ENCODE measurements at regions not wholly inside any gene's neighbourhood (a gene's known extent, or its start where the extent isn't known, plus 50 kb on each side); places are given as distances from the start of the nearest gene placed in this dataset.

GRCh38 chr2:121033461-121033996 lies 251.5 kb downstream of the TFCP2L1 start:
- DNase-seq = no peak

- no peak for DNase-seq
Observed at GRCh38 chr2:121034551-121034950, 250.5 kb downstream of the TFCP2L1 start.

- DNase-seq = no peak
Observed at GRCh38 chr2:121036226-121036692, 248.7 kb downstream of the TFCP2L1 start.

GRCh38 chr2:121037480-121037879 lies 247.5 kb downstream of the TFCP2L1 start:
- DNase-seq = no peak

- DNase-seq = no peak
Observed at GRCh38 chr2:121038031-121038430, 247.0 kb downstream of the TFCP2L1 start.

- no peak for DNase-seq
Observed at GRCh38 chr2:121038431-121038830, 246.6 kb downstream of the TFCP2L1 start.

- no peak for DNase-seq
Observed at GRCh38 chr2:121038891-121039616, 245.9 kb downstream of the TFCP2L1 start.

GRCh38 chr2:121039679-121040078 lies 245.3 kb downstream of the TFCP2L1 start:
- no peak for DNase-seq

- no peak for DNase-seq
Observed at GRCh38 chr2:121041516-121041915, 243.5 kb downstream of the TFCP2L1 start.

- DNase-seq = no peak
Observed at GRCh38 chr2:121043061-121043826, 241.8 kb downstream of the TFCP2L1 start.

GRCh38 chr2:121043827-121044222 lies 241.2 kb downstream of the TFCP2L1 start:
- no peak for DNase-seq

- no peak for DNase-seq
Observed at GRCh38 chr2:121044412-121044811, 240.6 kb downstream of the TFCP2L1 start.

- DNase-seq = no peak
Observed at GRCh38 chr2:121045245-121045644, 239.8 kb downstream of the TFCP2L1 start.

- no peak for DNase-seq
Observed at GRCh38 chr2:121046335-121046734, 238.7 kb downstream of the TFCP2L1 start.

GRCh38 chr2:121047383-121047782 lies 237.6 kb downstream of the TFCP2L1 start:
- no peak for DNase-seq

GRCh38 chr2:121049131-121049530 lies 235.9 kb downstream of the TFCP2L1 start:
- no peak for DNase-seq

- DNase-seq = no peak
Observed at GRCh38 chr2:121049950-121050585, 234.9 kb downstream of the TFCP2L1 start.

- DNase-seq = no peak
Observed at GRCh38 chr2:121051311-121051710, 233.7 kb downstream of the TFCP2L1 start.

GRCh38 chr2:121052023-121052422 lies 233.0 kb downstream of the TFCP2L1 start:
- no peak for DNase-seq

GRCh38 chr2:121052521-121052920 lies 232.5 kb downstream of the TFCP2L1 start:
- DNase-seq = no peak

GRCh38 chr2:121055088-121055487 lies 229.9 kb downstream of the TFCP2L1 start:
- no peak for DNase-seq

GRCh38 chr2:121055501-121055900 lies 229.5 kb downstream of the TFCP2L1 start:
- no peak for DNase-seq

- DNase-seq = no peak
Observed at GRCh38 chr2:121058852-121059558, 226.0 kb downstream of the TFCP2L1 start.

Measured in activated CD4-positive, alpha-beta T cell treated with anti-CD3 and anti-CD28 coated beads, Interleukin-2, amount 50 U/mL, for 48 hours (primary cell).